Dermis blood vessel endothelial cell (primary cell): ENCODE measurements at regions not wholly inside any gene's neighbourhood (a gene's known extent, or its start where the extent isn't known, plus 50 kb on each side); places are given as distances from the start of the nearest gene placed in this dataset.

Experiments
- DNase-seq: peaks from one replicate; pipeline ENCODE4 v3.0.0; 2010

DNA sequence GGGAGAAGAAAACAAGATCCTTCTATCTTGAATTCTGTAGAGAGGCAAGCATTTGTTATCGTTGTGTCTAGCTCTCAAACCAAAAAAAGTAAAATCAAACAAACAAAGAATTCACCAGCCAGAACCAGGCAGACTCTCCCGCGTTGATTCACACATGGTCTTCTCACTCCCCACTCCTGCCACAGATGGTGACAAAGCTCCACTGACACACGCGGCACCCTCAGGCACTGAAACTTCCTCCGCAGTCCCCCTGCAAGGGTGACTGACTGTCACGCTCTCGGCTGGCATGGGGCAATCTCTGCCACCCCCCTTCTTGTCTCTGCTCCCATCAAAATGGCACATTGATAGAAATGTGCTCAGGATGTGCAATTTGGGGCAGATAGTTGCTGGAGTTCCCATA lies 304.9 kb downstream of the DHX15 start:
- DNase-seq, result no peak

DNA sequence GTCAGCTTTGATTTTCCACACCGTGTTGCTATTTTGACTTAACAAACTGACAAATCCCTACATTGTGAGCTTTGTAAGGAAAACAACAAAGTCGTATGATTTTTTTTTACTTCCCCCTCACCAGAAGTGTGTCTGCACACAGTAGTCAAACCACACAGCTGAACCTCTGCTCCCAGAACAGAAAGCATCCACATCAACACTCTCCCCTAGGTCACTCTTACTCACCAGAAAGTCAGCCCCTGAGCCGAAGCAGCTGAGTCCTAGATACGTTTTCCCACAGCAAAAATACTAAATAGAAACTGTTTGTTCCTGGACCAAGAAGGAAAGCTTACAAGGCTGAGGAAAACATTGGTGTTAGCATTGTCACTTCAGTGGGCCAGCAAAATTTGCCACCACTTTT lies 305.7 kb downstream of the DHX15 start:
- DNase-seq, result no peak

DNA sequence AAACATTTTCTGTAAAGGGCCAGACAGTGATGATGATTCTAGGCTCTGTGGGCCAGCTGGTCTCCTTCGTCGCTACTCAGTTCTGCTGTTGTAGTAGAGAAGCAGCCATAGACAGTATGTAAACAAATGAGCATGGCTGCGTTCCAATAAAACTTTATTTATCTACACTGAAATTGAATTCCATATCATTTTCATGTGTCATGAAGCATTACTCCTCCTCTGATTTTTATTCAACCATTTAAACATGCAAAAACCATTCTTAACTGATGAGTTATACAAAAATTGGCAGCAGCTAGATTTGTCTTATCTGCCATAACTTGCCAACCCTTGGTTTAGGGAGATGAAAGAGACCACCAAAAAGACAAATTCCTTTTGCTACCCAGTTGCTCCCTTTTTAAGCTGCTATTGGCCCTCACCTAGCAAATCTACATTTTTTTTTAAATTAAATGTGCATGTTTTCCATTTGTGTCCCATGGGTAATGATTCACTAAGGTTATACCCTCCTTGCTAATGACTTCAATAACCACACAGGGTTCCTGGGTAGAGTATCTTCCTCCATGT lies 309.9 kb downstream of the DHX15 start:
- DNase-seq, result no peak

DNA sequence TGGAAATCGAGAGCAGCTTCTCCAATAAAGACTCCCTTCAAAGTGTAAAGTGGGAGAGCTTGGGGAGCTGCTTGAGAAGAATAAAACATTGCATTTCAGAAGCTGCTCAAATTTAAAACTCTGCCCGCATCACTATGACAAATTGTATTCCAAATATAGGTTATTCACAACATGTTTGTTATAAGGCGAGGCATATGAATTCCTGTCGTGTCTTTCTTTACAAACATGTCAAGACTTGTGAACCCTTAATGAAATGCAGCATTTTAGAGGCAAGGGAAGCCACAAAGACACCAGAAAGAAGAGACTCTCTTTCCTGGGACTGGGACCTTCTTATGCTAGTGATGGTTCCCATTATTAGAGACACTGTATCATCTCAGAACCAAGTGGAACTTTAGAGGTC lies 311.2 kb downstream of the DHX15 start:
- no peak for DNase-seq

DNA sequence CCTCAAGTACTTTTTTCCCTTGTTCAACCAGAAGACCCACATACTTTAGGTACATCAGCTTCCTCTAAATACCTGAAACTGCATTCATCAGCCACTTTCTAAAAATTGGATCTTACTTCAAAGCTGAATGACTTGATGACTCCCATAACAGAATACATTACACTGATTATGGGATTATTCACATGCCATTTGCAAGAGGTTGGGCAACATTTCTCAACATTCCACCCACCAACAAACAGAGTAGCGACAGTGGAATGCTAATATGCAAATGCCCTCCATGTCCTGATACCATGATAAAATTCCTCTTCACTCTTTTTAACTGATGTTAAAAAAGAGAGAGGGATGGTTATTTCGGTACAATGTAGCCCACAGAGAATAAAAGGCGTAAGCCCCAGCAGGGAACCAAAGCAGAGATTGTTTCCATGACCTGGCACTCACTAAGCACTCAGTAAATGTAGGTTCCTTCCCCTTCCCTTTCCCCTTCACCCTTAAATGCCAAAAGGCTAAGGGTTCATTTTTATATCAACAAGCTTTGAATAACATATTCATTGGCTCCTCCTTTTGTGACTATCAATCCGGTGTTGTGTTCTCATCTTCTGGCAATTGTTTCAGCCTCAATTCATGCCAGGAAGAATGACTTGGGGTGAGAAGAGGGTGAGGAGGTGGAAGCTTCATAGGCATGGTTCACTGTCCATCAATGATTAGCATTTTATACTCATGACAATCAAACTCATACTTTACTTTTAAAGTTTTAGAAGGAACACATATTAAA lies 317.2 kb downstream of the DHX15 start:
- DNase-seq, result no peak

DNA sequence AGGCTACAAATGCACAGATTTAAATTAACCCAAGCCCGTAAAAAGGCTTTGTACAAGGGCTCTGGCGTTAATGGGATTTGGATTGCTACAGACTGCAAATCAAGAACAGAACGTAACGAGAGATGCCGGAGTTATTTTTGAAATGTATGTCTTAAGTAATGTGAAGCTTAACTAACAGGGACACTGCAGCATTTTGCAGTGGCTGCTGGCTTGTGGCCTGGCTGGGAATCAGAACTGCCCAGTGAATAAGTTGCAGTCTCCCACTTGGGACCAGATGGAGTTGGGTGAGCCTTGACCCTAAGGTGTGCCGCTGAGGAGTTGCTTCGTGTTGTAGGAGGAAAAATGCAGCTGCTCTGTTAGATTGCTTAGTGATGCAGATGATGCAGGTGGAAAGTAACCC lies 318.4 kb downstream of the DHX15 start:
- DNase-seq, result no peak

DNA sequence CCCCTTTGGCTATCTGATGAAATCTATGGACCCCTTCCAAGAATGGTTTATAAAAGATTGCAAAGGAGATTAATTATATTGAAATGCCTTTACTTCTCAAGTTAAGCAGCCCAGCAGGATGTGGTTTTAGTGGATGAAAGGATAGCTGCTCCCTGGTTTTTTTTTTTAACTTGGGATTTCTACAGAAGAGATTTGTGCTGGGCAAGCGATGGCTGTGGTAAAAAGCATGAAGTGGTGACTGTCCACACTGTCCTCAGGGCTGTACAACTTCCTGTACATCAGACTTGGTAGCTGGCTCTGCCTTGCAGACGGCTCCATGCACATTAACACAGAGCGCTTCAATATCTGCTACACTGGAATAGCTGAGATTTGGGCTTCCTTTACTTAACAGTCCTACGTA lies 321.7 kb downstream of the DHX15 start:
- no peak for DNase-seq

DNA sequence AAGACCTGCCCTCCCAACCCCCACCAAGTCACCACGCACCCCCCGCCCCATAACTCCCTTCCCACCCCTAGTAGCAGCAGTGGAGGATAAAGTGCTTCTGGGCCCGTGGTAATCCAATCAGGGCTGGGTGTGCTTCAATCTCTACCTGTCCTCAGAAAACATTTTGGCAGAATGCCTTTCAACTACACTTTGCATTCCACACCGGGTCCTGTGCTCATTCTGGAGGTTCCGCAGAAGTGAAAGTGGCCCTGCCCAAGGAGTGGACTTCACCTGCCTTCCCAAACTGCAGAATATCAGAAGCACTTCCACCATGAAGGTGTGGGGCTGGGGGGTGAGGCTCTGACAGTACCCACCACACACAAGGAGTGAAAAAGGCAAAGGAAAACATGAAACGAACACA lies 322.3 kb downstream of the DHX15 start:
- no peak for DNase-seq

DNA sequence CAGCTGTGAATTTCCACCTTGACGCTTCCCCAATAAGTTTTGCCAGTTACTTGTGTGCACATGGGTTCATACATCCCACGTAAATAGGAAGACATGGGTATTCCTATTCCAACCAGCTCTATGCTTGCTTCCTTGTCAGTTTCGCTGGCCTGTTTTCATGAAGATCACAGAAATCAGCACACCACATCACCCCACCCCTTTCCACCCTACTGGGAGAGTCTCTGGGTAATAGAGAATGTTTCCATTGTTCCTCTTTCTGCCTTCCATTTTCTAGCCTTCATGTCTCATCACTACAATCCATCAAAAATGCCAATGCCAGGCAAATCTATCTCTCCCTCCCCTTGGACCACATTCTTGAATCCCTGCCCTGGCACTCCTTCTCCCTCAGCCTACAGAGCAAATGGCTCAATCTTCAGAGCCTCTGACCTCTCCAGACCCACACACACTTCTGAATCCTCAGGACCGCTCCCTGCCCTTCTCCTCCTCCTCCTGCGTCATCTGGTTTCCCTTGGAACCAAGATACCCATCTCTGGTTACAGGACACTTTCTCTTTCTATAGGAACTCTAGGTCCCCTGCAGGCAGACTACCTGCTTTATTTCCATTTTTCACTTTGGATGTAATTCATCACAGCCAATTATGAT lies 323.3 kb downstream of the DHX15 start:
- no peak for DNase-seq

DNA sequence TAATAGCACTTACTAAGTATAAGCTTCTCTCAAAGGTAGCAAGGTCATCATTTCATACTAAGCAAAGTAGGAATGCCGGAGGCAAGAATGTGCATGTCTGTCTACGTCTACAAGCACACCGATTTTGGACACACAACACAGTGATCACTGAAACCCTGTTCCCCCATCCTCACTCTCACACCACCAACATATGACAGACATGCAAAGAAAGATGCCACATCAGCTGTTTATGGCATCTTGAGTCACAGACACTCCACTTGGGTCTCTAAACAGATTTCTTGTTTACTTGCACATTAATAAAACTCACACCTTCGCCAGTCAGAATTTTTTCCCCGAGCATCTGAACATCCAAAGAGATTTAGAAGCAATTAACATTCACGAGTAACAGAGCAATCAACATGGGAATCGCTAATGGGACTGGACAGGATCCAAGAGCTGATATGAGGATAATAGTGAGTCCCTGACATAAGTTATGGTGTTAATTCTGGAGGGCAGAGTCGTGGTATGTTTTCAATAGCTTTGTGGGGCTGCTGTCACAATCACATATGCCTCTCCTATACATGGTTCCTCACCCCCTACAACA lies 324.1 kb downstream of the DHX15 start:
- DNase-seq, result no peak

DNA sequence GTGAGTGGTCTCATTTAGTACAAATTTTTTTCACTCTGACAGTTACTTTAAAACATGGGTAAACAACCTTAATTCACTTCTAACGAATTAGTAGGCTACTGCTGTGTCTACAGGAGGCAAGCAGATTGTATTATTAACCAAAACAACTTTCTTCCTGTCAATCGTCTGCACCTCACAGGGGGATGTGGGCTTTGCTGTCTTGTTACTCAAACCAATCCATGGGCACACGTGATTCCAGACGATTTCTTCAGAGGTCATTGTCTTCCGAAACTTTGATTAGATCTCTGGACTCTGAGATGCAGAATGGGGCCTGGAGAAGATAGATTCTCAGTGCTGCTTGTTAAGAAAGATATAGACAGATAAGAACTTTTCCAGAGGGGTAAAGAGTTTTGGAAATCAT lies 327.8 kb downstream of the DHX15 start:
- no peak for DNase-seq

DNA sequence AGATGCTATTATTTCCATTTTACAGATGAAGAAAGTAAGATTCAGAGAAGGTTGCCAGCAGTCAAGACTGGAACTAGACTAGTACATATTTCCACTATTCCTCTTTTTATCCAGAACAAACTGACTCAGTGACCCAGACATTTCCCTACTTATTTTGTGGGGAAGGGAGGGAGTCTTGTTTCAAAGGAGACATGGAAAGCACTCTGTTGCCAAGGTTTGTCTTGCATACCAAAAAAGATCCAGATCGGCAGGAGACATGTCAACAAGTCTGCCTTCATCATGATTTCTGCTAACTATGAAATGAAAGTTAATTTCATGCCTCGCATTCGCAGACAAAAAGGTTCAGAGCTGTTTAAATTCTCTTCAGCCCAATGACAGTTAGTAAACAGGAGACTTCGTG lies 328.3 kb downstream of the DHX15 start:
- DNase-seq, result no peak

DNA sequence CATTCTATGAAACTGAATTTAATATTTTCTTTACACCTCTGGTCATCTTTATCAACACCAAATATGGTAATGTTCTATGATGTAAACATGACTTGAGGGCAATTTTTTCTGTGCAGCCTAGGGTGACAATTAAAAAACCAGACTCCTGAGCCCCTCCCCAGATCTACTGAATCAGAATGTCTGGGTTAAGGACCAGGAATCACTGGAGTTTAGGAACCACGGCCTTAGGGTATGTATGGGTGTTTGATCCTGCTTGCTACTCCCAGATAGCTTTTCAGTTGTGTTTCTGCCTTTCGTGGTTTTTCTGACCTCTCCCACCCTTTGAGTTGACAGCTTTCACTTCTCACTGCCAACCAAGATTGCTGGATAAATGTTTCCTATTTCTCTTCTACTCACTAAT lies 332.2 kb downstream of the DHX15 start:
- DNase-seq, result no peak

DNA sequence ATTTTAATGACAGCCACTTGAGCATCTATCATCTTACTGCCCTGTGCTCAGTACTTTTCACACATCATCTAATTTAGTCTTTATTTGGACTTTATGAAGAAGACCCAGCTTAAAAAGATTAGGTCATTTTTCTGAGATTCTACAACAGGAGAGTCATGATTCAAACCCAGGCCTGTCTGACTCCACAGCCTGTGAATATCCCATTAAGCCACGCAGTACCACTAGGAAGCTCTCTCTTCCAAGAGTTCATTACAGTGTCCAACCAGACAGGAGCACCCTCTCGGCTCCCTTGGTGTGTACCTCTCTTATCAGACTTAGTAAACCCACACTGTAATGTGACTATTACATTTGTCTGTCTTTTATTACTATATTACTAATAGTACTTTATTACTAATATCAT lies 332.8 kb downstream of the DHX15 start:
- DNase-seq, result no peak

DNA sequence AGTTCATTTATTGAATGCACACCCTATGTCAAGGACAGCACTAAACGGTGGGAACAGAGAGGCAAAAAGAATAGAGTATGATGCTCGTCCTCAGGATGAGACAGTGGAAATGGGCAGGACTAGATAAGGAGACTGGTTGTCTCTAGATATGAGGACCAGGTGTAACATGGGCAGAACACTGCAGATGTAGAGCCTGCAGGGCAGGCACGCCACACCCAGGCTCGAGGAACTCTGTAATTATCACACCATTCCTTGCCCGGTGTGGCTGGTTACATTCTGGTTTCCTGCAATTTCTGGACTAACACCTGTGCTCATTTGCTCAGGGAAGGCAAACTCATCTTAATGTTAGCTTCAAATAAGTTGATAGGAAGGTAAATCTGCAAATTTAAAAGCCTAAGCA lies 334.4 kb downstream of the DHX15 start:
- DNase-seq, result no peak

DNA sequence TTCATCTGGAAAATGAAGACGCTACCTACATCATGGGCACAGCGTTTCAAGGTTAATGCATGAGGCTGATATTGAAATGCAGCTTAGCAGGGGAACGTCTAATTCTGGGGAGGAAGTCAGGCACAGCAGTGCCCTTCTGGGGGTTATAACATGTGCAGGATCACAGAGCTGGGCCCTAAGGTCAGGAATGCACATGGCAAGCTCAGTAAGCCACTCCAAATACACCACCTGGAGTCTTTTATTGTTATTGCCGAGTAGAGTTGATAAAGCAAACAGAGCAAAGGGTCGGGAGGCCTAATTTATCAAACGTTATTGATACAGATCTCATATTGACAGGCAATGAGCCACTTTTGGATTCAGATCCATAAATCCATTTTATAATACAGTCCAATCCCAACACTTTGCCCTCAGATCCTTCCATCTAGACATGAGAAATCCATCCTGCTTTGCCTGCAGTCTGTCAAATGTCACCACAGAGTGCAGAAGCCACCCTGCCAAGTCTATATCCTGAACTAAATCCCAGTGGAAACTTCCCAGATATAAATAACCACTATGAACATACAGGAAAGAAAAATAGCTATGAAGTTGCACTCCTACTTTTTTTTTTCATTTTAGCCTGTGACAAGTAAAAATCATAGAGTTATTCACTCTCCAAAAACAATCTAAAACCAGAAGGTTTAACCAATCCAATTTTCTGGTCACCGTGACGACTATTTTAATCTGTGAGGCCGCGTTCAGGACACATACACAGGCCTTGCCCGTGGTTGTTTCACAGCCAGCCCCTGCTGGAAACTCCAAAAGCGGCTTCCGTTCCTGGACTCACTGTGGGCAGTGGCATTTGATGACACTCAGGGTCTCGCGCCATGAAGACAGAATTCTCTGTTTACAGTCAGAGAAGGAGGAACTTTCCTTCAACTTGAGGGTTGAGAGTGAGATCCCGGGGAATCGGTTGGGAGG lies 335.4 kb downstream of the DHX15 start:
- DNase-seq, result no peak

DNA sequence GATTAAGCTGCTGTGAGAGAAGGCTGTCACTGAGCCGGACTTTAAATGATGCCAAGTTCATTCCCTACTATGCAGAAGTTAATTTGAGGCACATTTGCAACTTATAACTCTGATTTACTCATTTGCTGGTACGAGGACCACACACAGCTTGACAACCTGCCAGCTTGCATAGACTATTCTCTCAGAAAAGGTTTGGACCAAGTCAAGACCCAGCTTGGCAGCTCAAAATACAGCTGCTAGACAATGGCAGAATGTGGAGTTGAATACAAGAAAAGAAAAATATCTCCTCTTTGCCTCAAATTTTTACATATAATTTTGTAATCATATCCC lies 338.9 kb downstream of the DHX15 start:
- DNase-seq, result no peak

DNA sequence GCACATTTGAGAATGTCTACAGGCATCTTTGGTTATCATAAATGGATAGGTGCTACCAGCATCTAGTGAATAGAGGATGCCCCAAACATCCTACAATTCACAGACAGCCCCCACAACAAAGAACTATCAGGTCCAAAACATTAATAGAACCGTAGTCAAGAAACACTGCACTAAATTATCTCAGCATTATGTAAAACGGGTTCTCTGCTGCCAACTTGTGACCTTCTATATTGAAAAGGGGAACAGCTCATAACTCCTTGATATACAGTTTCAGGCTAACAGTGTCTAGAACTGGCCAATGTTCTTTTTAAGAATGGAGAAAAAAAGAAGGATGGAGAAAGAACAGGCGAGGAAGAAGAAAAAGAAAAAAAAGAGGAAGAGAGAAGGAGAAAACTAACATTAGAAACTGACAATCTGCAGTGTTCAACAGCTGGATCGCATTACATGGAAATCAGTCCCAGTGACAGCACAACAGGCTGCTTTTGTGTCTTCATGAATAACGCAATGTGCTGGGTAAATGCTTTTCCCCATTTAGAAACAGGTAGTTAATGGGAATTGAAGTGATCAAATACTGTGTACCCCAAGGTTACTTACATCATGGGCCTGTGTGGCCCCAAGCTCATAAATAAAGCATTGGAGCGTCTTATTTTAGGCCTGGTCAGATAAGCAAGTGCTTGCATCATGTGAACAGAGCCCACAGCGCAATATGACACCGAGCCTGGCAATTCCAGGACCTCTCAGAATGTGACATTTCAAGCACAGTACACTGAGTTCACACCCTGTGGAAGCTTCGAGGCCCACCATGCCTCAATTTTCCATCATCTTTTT lies 339.5 kb downstream of the DHX15 start:
- DNase-seq, result no peak

DNA sequence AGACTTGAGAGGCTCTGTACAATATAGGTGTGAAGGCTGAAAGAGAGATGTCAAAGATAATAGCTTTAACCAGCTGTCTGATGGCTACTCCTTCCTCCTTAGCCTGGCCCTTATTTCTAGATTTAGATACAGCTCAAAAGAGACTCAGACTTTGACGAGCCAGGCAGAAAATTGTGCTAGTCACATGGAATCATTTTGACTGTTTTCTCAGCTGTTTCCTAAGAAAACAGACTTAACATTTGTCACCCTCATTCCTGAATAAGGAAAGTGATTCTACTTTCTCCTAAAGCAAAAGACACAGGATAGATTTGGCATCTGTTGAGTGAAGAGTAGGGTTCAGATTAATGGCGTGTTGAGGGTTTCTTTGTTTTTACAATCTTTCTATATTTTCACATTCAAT lies 340.7 kb downstream of the DHX15 start:
- DNase-seq, result no peak

DNA sequence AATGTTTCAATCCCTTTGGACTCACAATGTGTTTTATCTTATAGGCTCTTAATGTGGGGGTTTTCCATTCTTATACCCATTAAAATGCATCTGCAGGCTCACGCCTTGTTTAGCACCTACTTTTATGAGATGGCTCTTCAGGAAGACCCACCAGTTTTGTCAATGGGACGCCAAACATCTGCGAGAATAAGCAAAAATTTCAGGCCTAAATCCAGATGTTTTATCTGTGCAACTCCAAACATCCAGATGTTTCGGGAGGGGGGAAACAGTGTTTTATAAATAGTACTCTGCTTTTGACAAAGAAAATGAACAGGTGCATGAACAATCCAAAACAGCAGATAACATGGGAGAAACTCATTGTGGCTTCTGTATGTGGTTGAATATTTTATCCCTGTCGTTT lies 342.8 kb downstream of the DHX15 start:
- DNase-seq, result no peak

DNA sequence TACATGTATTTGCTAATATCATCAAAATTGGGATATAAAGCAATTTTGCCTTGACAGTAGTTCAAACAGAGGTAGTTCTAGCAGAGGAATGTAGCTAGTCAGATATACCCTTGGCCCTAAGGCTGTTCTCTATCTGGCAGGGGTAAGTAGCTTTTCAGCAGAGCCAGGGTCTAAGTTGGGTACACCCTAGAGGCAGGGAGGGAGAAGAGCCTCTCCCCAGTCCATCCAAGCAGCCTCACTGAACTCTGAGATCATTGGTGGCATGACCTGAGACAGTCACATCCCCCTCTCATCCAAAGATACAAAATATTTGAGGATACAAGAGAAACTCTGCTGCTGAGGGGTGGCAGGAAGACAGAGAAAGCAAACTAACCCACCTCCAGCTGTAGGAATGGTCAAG lies 343.7 kb downstream of the DHX15 start:
- no peak for DNase-seq

DNA sequence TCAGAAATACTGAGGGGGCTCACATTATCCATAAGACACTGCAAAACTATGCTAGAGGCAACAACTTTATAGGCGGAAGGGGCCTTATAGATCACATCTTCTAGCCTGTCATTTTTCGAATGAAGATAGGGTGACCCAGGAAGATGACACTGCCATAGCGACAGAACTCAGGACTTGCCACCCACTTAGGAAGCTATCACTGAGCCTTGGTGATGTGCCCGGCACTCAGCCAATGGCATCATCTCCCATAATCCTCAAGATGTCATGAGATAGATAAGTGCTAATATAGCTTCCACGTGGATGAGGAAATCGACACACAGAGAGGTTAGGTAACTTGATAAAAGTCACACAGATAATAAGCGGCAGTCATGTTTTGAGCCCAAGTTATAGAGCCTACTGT lies 346.6 kb downstream of the DHX15 start:
- DNase-seq, result no peak
